ENCODE measurements at regions not wholly inside any gene's neighbourhood (a gene's known extent, or its start where the extent isn't known, plus 50 kb on each side); places are given as distances from the start of the nearest gene placed in this dataset.
"Not testable (repeated sequence)": the region's sequence is repeated elsewhere in the genome, so short reads cannot be mapped to it uniquely, and the experiment has no call there.

- intact Hi-C loops (cut with DNase I); ATAC-seq (ENCODE audit: poor library complexity); DNase-seq: not testable (repeated sequence)
Measured at GRCh38 chr6:26924206-26924605, 264.7 kb upstream of the ZNF322 start.

- intact Hi-C loops (cut with DNase I); DNase-seq; ATAC-seq (ENCODE audit: poor library complexity): not testable (repeated sequence)
Measured at GRCh38 chr6:26928190-26928589, 268.6 kb upstream of the ZNF322 start.

GRCh38 chr6:26937258-26937657 is 277.7 kb upstream of the ZNF322 start:
- ATAC-seq (ENCODE audit: poor library complexity); DNase-seq; intact Hi-C loops (cut with DNase I): not testable (repeated sequence)

GRCh38 chr6:26951211-26951610 is 291.7 kb upstream of the ZNF322 start:
- intact Hi-C loops (cut with DNase I); ATAC-seq (ENCODE audit: poor library complexity); DNase-seq: not testable (repeated sequence)

- DNase-seq; intact Hi-C loops (cut with DNase I); ATAC-seq (ENCODE audit: poor library complexity): not testable (repeated sequence)
Measured at GRCh38 chr6:26956078-26956600, 291.4 kb upstream of the PRSS16 start.

GRCh38 chr6:26956601-26957184 is 290.8 kb upstream of the PRSS16 start:
- intact Hi-C loops (cut with DNase I), result not testable (repeated sequence)
- ATAC-seq (ENCODE audit: poor library complexity), result peak; percentile 82
- peak; percentile 84 for DNase-seq

- DNase-seq; intact Hi-C loops (cut with DNase I); ATAC-seq (ENCODE audit: poor library complexity): not testable (repeated sequence)
Measured at GRCh38 chr6:26957399-26958127, 289.9 kb upstream of the PRSS16 start.

GRCh38 chr6:26961236-26961635 is 286.3 kb upstream of the PRSS16 start:
- DNase-seq; ATAC-seq (ENCODE audit: poor library complexity); intact Hi-C loops (cut with DNase I): not testable (repeated sequence)

GRCh38 chr6:27002447-27002846 is 245.1 kb upstream of the PRSS16 start:
- peak; percentile 34 for DNase-seq

GRCh38 chr6:27007020-27007419 is 240.5 kb upstream of the PRSS16 start:
- ATAC-seq (ENCODE audit: poor library complexity), result no peak
- intact Hi-C loops (cut with DNase I), result no loop called here
- DNase-seq, result no peak

More at GRCh38 chr6:27002447-27002846, 245.1 kb upstream of the PRSS16 start:
- ATAC-seq (ENCODE audit: poor library complexity), result no peak
- intact Hi-C loops (cut with DNase I), result no loop called here

- ATAC-seq (ENCODE audit: poor library complexity); DNase-seq; intact Hi-C loops (cut with DNase I): not testable (repeated sequence)
Measured at GRCh38 chr6:27008613-27009012, 238.9 kb upstream of the PRSS16 start.

- ATAC-seq (ENCODE audit: poor library complexity); intact Hi-C loops (cut with DNase I); DNase-seq: not testable (repeated sequence)
Measured at GRCh38 chr6:27014053-27014452, 233.4 kb upstream of the PRSS16 start.

GRCh38 chr6:27016689-27017088 is 230.8 kb upstream of the PRSS16 start:
- ATAC-seq (ENCODE audit: poor library complexity) (no peak), DNase-seq (no peak)
- intact Hi-C loops (cut with DNase I), result no loop called here

GRCh38 chr6:27018401-27018800 is 229.1 kb upstream of the PRSS16 start:
- ATAC-seq (ENCODE audit: poor library complexity); DNase-seq; intact Hi-C loops (cut with DNase I): not testable (repeated sequence)

- peak; percentile 99 for ATAC-seq (ENCODE audit: poor library complexity)
- intact Hi-C loops (cut with DNase I), result no loop called here
- peak; percentile 89 for DNase-seq
Measured at GRCh38 chr6:27019651-27020552, 227.6 kb upstream of the PRSS16 start.

GRCh38 chr6:27020553-27020880 is 227.0 kb upstream of the PRSS16 start:
- intact Hi-C loops (cut with DNase I), result no loop called here
- DNase-seq (no peak), ATAC-seq (ENCODE audit: poor library complexity) (no peak)

GRCh38 chr6:27023664-27024063 is 223.8 kb upstream of the PRSS16 start:
- DNase-seq, result no peak
- intact Hi-C loops (cut with DNase I), result no loop called here
- ATAC-seq (ENCODE audit: poor library complexity), result no peak

- ATAC-seq (ENCODE audit: poor library complexity) (no peak), DNase-seq (no peak)
- intact Hi-C loops (cut with DNase I), result no loop called here
Measured at GRCh38 chr6:27025351-27025750, 222.2 kb upstream of the PRSS16 start.

GRCh38 chr6:27026361-27026760 is 221.1 kb upstream of the PRSS16 start:
- ATAC-seq (ENCODE audit: poor library complexity) (no peak), DNase-seq (no peak)
- intact Hi-C loops (cut with DNase I), result no loop called here
